GM18861 (cell line): ENCODE measurements at regions not wholly inside any gene's neighbourhood (a gene's known extent, or its start where the extent isn't known, plus 50 kb on each side); places are given as distances from the start of the nearest gene placed in this dataset.
"Not testable (repeated sequence)": the region's sequence is repeated elsewhere in the genome, so short reads cannot be mapped to it uniquely, and the experiment has no call there.

Experiments
- ATAC-seq: cut with Tn5 transposase; IDR thresholded peaks from one replicate; pipeline ENCODE4 v1.9.1; 2021; ENCODE audit not compliant: unreplicated experiment

GRCh38 chr3:59245300-59245858, 195.6 kb upstream of the CFAP20DC start:
- ATAC-seq: no peak

GRCh38 chr3:59244343-59244742, 194.5 kb upstream of the CFAP20DC start:
- ATAC-seq: no peak

GRCh38 chr3:59243476-59243875, 193.7 kb upstream of the CFAP20DC start:
- ATAC-seq: no peak

- no peak for ATAC-seq
Observed at GRCh38 chr3:59240666-59241255, 190.9 kb upstream of the CFAP20DC start.

- ATAC-seq: no peak
Observed at GRCh38 chr3:59237121-59237520, 187.3 kb upstream of the CFAP20DC start.

- peak; percentile 66 for ATAC-seq
Observed at GRCh38 chr3:59235634-59236012, 185.8 kb upstream of the CFAP20DC start.

- ATAC-seq: no peak
Observed at GRCh38 chr3:59234884-59235633, 185.2 kb upstream of the CFAP20DC start.

GRCh38 chr3:59230379-59230778, 180.6 kb upstream of the CFAP20DC start:
- ATAC-seq: not testable (repeated sequence)

- ATAC-seq: no peak
Observed at GRCh38 chr3:59213860-59214259, 164.0 kb upstream of the CFAP20DC start.

- peak; percentile 84 for ATAC-seq
Observed at GRCh38 chr3:59212128-59212779, 162.4 kb upstream of the CFAP20DC start.

- ATAC-seq: no peak
Observed at GRCh38 chr3:59210260-59210659, 160.4 kb upstream of the CFAP20DC start.

GRCh38 chr3:59192473-59192872, 142.6 kb upstream of the CFAP20DC start:
- no peak for ATAC-seq

GRCh38 chr3:59191651-59192050, 141.8 kb upstream of the CFAP20DC start:
- no peak for ATAC-seq

- ATAC-seq: no peak
Observed at GRCh38 chr3:59189939-59190338, 140.1 kb upstream of the CFAP20DC start.

- ATAC-seq: no peak
Observed at GRCh38 chr3:59189526-59189925, 139.7 kb upstream of the CFAP20DC start.

- ATAC-seq: no peak
Observed at GRCh38 chr3:59186725-59187124, 136.9 kb upstream of the CFAP20DC start.

GRCh38 chr3:59185591-59186369, 136.0 kb upstream of the CFAP20DC start:
- no peak for ATAC-seq

- no peak for ATAC-seq
Observed at GRCh38 chr3:59180006-59180405, 130.2 kb upstream of the CFAP20DC start.

- no peak for ATAC-seq
Observed at GRCh38 chr3:59178698-59179097, 128.9 kb upstream of the CFAP20DC start.

- ATAC-seq: no peak
Observed at GRCh38 chr3:59171491-59171890, 121.7 kb upstream of the CFAP20DC start.

GRCh38 chr3:59170166-59170565, 120.3 kb upstream of the CFAP20DC start:
- ATAC-seq: not testable (repeated sequence)
